ENCODE measurements at regions not wholly inside any gene's neighbourhood (a gene's known extent, or its start where the extent isn't known, plus 50 kb on each side); places are given as distances from the start of the nearest gene placed in this dataset.

DNA sequence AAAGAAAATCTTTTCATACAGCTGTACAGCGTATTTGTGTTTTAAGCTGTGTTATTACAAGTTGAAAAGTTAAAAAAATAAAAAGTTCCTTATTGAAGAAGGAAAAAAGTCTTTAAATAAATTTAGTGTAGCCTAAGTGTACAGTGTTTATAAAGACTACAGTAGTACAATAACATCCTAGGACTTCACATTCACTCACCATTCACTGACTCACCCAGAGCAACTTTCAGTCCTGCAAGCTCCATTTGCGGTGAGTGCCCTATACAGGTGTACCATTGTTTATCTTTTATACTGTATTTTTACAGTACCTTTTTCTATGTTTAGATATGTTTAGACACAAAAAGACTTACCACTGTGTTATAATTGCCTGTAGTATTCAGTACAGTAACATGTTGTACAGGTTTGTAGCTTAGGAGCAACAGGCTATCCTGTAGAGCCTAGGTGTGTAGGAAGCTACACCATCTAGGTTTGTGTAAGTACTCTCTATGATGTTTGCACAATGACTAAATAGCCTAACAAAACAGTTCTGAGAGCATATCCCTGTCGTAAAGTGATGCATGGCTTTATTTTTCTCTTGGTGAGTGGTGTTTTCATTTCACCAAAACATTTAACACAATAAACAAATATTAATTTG is 275.2 kb downstream of the DACT1 start:
- TF ChIP-seq, protein P1, sequence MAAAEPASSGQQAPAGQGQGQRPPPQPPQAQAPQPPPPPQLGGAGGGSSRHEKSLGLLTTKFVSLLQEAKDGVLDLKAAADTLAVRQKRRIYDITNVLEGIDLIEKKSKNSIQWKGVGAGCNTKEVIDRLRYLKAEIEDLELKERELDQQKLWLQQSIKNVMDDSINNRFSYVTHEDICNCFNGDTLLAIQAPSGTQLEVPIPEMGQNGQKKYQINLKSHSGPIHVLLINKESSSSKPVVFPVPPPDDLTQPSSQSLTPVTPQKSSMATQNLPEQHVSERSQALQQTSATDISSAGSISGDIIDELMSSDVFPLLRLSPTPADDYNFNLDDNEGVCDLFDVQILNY (CRISPR knock-in tag; IDR thresholded peaks at IDR 0.05) = no peak
- TF ChIP-seq, protein P2, sequence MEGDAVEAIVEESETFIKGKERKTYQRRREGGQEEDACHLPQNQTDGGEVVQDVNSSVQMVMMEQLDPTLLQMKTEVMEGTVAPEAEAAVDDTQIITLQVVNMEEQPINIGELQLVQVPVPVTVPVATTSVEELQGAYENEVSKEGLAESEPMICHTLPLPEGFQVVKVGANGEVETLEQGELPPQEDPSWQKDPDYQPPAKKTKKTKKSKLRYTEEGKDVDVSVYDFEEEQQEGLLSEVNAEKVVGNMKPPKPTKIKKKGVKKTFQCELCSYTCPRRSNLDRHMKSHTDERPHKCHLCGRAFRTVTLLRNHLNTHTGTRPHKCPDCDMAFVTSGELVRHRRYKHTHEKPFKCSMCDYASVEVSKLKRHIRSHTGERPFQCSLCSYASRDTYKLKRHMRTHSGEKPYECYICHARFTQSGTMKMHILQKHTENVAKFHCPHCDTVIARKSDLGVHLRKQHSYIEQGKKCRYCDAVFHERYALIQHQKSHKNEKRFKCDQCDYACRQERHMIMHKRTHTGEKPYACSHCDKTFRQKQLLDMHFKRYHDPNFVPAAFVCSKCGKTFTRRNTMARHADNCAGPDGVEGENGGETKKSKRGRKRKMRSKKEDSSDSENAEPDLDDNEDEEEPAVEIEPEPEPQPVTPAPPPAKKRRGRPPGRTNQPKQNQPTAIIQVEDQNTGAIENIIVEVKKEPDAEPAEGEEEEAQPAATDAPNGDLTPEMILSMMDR (IDR thresholded peaks at IDR 0.05) = no peak
- TF ChIP-seq GTF2I (CRISPR knock-in tag; conservative IDR thresholded peaks at IDR 0.05) (no peak), NR1H2 (CRISPR knock-in tag; IDR thresholded peaks at IDR 0.05) (no peak), ZNF121 (CRISPR knock-in tag; IDR thresholded peaks at IDR 0.05) (no peak)
- TF ChIP-seq, protein P3, sequence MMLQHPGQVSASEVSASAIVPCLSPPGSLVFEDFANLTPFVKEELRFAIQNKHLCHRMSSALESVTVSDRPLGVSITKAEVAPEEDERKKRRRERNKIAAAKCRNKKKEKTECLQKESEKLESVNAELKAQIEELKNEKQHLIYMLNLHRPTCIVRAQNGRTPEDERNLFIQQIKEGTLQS (CRISPR knock-in tag; conservative IDR thresholded peaks at IDR 0.05) = no peak
- TF ChIP-seq, protein P4, sequence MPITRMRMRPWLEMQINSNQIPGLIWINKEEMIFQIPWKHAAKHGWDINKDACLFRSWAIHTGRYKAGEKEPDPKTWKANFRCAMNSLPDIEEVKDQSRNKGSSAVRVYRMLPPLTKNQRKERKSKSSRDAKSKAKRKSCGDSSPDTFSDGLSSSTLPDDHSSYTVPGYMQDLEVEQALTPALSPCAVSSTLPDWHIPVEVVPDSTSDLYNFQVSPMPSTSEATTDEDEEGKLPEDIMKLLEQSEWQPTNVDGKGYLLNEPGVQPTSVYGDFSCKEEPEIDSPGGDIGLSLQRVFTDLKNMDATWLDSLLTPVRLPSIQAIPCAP (CRISPR knock-in tag; IDR thresholded peaks at IDR 0.05) = no peak
